ENCODE measurements at regions not wholly inside any gene's neighbourhood (a gene's known extent, or its start where the extent isn't known, plus 50 kb on each side); places are given as distances from the start of the nearest gene placed in this dataset.
"Not testable (repeated sequence)": the region's sequence is repeated elsewhere in the genome, so short reads cannot be mapped to it uniquely, and the experiment has no call there.

GRCh38 chr1:186775881-186776560, 52.7 kb upstream of the PLA2G4A start:
- Mint-ChIP-seq H3K4me1 (no peaks in the 10 kb centered on the region), H3K27me3 (no peaks in the 10 kb centered on the region), H3K4me3 (no peak overlapping the region), H3K27ac (no peak overlapping the region), H3K9me3 (no peaks in the 10 kb centered on the region), H3K36me3 (no peaks in the 10 kb centered on the region)
- no peak for ATAC-seq (ENCODE audit: low read depth in 2 of 2)
- DNase-seq = no peak

- no peak for DNase-seq
- no peaks in the 10 kb centered on the region for H3K27me3 Mint-ChIP-seq
- H3K9me3 Mint-ChIP-seq = no peaks in the 10 kb centered on the region
- H3K27ac Mint-ChIP-seq = no peak overlapping the region
- no peaks in the 10 kb centered on the region for H3K4me1 Mint-ChIP-seq
- no peak overlapping the region for H3K4me3 Mint-ChIP-seq
- no peaks in the 10 kb centered on the region for H3K36me3 Mint-ChIP-seq
- ATAC-seq (ENCODE audit: low read depth in 2 of 2) = no peak
These were observed 53.7 kb upstream of the PLA2G4A start for GRCh38 chr1:186775036-186775435.

GRCh38 chr1:186772228-186772627, 56.5 kb upstream of the PLA2G4A start:
- Mint-ChIP-seq H3K4me1 (no peaks in the 10 kb centered on the region), H3K4me3 (no peak overlapping the region), H3K27me3 (no peaks in the 10 kb centered on the region), H3K9me3 (no peaks in the 10 kb centered on the region), H3K27ac (no peak overlapping the region), H3K36me3 (no peaks in the 10 kb centered on the region)
- ATAC-seq (ENCODE audit: low read depth in 2 of 2) (no peak), DNase-seq (no peak)

- DNase-seq = no peak
- Mint-ChIP-seq H3K27ac (no peak overlapping the region), H3K4me3 (no peak overlapping the region), H3K27me3 (no peaks in the 10 kb centered on the region), H3K4me1 (no peaks in the 10 kb centered on the region), H3K9me3 (no peaks in the 10 kb centered on the region), H3K36me3 (no peaks in the 10 kb centered on the region)
- ATAC-seq (ENCODE audit: low read depth in 2 of 2) = no peak
These were observed 58.3 kb upstream of the PLA2G4A start for GRCh38 chr1:186770421-186770820.

- H3K4me1 Mint-ChIP-seq = no peaks in the 10 kb centered on the region
- no peak overlapping the region for H3K4me3 Mint-ChIP-seq
- H3K27me3 Mint-ChIP-seq = no peaks in the 10 kb centered on the region
- no peaks in the 10 kb centered on the region for H3K36me3 Mint-ChIP-seq
- DNase-seq (no peak), ATAC-seq (ENCODE audit: low read depth in 2 of 2) (no peak)
- no peaks in the 10 kb centered on the region for H3K9me3 Mint-ChIP-seq
- H3K27ac Mint-ChIP-seq = no peak overlapping the region
These were observed 59.8 kb upstream of the PLA2G4A start for GRCh38 chr1:186768906-186769305.

GRCh38 chr1:186765446-186765845, 63.3 kb upstream of the PLA2G4A start:
- Mint-ChIP-seq H3K27ac (no peak overlapping the region), H3K4me1 (no peaks in the 10 kb centered on the region), H3K36me3 (no peaks in the 10 kb centered on the region), H3K4me3 (no peak overlapping the region), H3K27me3 (no peaks in the 10 kb centered on the region), H3K9me3 (no peaks in the 10 kb centered on the region)
- ATAC-seq (ENCODE audit: low read depth in 2 of 2) (no peak), DNase-seq (no peak)

GRCh38 chr1:186763107-186763506, 65.6 kb upstream of the PLA2G4A start:
- H3K27ac Mint-ChIP-seq = no peak overlapping the region
- no peaks in the 10 kb centered on the region for H3K9me3 Mint-ChIP-seq
- H3K36me3 Mint-ChIP-seq = no peaks in the 10 kb centered on the region
- H3K4me1 Mint-ChIP-seq = no peaks in the 10 kb centered on the region
- H3K4me3 Mint-ChIP-seq = no peak overlapping the region
- no peak for DNase-seq
- no peaks in the 10 kb centered on the region for H3K27me3 Mint-ChIP-seq
- no peak for ATAC-seq (ENCODE audit: low read depth in 2 of 2)

GRCh38 chr1:186762653-186763052, 66.1 kb upstream of the PLA2G4A start:
- no peak for ATAC-seq (ENCODE audit: low read depth in 2 of 2)
- DNase-seq = no peak
- Mint-ChIP-seq H3K4me1 (no peaks in the 10 kb centered on the region), H3K4me3 (no peak overlapping the region), H3K27me3 (no peaks in the 10 kb centered on the region), H3K27ac (no peak overlapping the region), H3K9me3 (no peaks in the 10 kb centered on the region), H3K36me3 (no peaks in the 10 kb centered on the region)

- no peaks in the 10 kb centered on the region for H3K36me3 Mint-ChIP-seq
- H3K27ac Mint-ChIP-seq = no peak overlapping the region
- H3K27me3 Mint-ChIP-seq = no peaks in the 10 kb centered on the region
- no peak for DNase-seq
- no peaks in the 10 kb centered on the region for H3K9me3 Mint-ChIP-seq
- H3K4me1 Mint-ChIP-seq = no peaks in the 10 kb centered on the region
- ATAC-seq (ENCODE audit: low read depth in 2 of 2) = no peak
- no peak overlapping the region for H3K4me3 Mint-ChIP-seq
These were observed 67.4 kb upstream of the PLA2G4A start for GRCh38 chr1:186761358-186761757.

GRCh38 chr1:186760446-186760845, 68.3 kb upstream of the PLA2G4A start:
- no peak for DNase-seq
- Mint-ChIP-seq H3K4me1 (no peaks in the 10 kb centered on the region), H3K36me3 (no peaks in the 10 kb centered on the region), H3K27ac (no peak overlapping the region), H3K9me3 (no peaks in the 10 kb centered on the region), H3K4me3 (no peak overlapping the region), H3K27me3 (no peaks in the 10 kb centered on the region)
- no peak for ATAC-seq (ENCODE audit: low read depth in 2 of 2)

GRCh38 chr1:186758896-186759606, 69.7 kb upstream of the PLA2G4A start:
- H3K36me3 Mint-ChIP-seq; DNase-seq; H3K27me3 Mint-ChIP-seq; H3K4me1 Mint-ChIP-seq; H3K9me3 Mint-ChIP-seq; H3K4me3 Mint-ChIP-seq; H3K27ac Mint-ChIP-seq; ATAC-seq (ENCODE audit: low read depth in 2 of 2): not testable (repeated sequence)

- no peaks in the 10 kb centered on the region for H3K4me1 Mint-ChIP-seq
- no peak overlapping the region for H3K27ac Mint-ChIP-seq
- H3K36me3 Mint-ChIP-seq = no peaks in the 10 kb centered on the region
- no peaks in the 10 kb centered on the region for H3K27me3 Mint-ChIP-seq
- ATAC-seq (ENCODE audit: low read depth in 2 of 2) (no peak), DNase-seq (no peak)
- peaks cover 0 to 3% (median 0%) of the 10 kb centered on the region in 7 donors for H3K9me3 Mint-ChIP-seq
- no peak overlapping the region for H3K4me3 Mint-ChIP-seq
These were observed 70.9 kb upstream of the PLA2G4A start for GRCh38 chr1:186757851-186758250.

GRCh38 chr1:186754542-186755145, 74.1 kb upstream of the PLA2G4A start:
- no peak for DNase-seq
- H3K27ac Mint-ChIP-seq = no peak overlapping the region
- H3K9me3 Mint-ChIP-seq = peaks cover 0 to 3% (median 2%) of the 10 kb centered on the region in 7 donors
- H3K4me1 Mint-ChIP-seq = no peaks in the 10 kb centered on the region
- H3K27me3 Mint-ChIP-seq = no peaks in the 10 kb centered on the region
- H3K36me3 Mint-ChIP-seq = no peaks in the 10 kb centered on the region
- ATAC-seq (ENCODE audit: low read depth in 2 of 2) = no peak
- H3K4me3 Mint-ChIP-seq = no peak overlapping the region

- no peaks in the 10 kb centered on the region for H3K36me3 Mint-ChIP-seq
- ATAC-seq (ENCODE audit: low read depth in 2 of 2) (no peak), DNase-seq (no peak)
- H3K4me3 Mint-ChIP-seq = no peak overlapping the region
- H3K4me1 Mint-ChIP-seq = no peaks in the 10 kb centered on the region
- H3K27ac Mint-ChIP-seq = peak overlapping the region in 1 of 6 donors; percentile 30
- H3K27me3 Mint-ChIP-seq = no peaks in the 10 kb centered on the region
- H3K9me3 Mint-ChIP-seq = peaks cover 0 to 14% (median 7%) of the 10 kb centered on the region in 7 donors
These were observed 73.0 kb upstream of the PTGS2 start for GRCh38 chr1:186753241-186753640.

Measured in naive B cell (primary cell).